ENCODE measurements at regions not wholly inside any gene's neighbourhood (a gene's known extent, or its start where the extent isn't known, plus 50 kb on each side); places are given as distances from the start of the nearest gene placed in this dataset.

DNA sequence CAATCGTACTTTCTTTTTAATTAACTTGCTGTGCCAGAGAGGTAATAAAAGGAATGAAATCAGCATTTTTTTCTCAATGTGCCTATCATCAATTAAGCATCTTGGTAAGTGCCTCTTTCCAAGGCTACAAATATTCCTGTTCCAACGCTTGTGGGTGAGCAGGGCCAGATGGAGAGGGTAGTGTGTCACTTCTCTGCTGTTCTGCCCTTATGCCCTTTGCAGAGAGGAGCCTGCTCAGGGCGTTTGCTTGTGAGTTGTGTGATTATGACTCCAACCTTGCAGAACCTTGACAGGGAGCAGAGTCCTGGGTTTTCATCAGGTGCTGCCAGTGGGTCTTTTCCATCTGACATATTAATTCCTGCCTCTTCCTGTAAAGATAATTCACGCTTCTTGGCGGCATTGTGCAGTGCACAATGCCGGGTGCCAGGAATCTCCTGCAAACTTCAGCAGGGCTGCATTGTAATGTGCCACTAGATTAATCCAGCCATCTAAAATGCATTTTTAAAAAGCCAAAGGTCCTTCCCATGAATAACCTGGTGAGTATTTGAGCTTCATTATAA lies 234.4 kb downstream of the ARHGAP12 start:
- no peaks in the 10 kb centered on the region for H3K36me3 ChIP-seq (ENCODE audit: control insufficient read depth, insufficient read depth, low read length)
- TF ChIP-seq, protein P1, sequence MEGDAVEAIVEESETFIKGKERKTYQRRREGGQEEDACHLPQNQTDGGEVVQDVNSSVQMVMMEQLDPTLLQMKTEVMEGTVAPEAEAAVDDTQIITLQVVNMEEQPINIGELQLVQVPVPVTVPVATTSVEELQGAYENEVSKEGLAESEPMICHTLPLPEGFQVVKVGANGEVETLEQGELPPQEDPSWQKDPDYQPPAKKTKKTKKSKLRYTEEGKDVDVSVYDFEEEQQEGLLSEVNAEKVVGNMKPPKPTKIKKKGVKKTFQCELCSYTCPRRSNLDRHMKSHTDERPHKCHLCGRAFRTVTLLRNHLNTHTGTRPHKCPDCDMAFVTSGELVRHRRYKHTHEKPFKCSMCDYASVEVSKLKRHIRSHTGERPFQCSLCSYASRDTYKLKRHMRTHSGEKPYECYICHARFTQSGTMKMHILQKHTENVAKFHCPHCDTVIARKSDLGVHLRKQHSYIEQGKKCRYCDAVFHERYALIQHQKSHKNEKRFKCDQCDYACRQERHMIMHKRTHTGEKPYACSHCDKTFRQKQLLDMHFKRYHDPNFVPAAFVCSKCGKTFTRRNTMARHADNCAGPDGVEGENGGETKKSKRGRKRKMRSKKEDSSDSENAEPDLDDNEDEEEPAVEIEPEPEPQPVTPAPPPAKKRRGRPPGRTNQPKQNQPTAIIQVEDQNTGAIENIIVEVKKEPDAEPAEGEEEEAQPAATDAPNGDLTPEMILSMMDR (IDR thresholded peaks at IDR 0.05) = no peak
- no peak overlapping the region for H3K4me2 ChIP-seq (ENCODE audit: low read length)
- H3K9ac ChIP-seq = no peak overlapping the region
- H3K4me3 ChIP-seq (ENCODE audit: low read depth, low read length) = no peak overlapping the region
- no peak overlapping the region for H2AFZ ChIP-seq
- H3K27me3 ChIP-seq (ENCODE audit: control insufficient read depth, insufficient read depth, low read length) = no peaks in the 10 kb centered on the region
- no peaks in the 10 kb centered on the region for H3K79me2 ChIP-seq
- H3K27ac ChIP-seq = no peak overlapping the region
- no peaks in the 10 kb centered on the region for H3K4me1 ChIP-seq
- no peaks in the 10 kb centered on the region for H3K9me3 ChIP-seq (ENCODE audit: control insufficient read depth, low read length)

DNA sequence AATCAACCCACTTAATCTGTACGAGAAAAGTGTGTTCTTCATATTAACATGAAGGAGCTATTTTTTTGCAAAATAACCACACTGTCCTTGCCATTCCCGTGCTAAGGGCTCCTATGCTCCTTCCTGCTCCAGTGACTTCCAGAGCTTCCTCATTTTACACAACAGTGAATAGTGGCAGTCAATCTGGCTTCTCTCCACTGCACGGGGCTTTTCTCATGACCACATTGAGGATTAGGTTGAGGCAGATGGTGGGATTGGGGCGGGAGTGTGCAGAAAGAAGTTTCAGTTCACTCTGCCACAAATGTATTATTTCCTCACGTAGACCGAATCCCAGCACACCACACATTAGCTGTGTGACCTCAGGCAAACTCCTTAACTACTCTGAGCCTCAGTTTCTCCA lies 235.1 kb downstream of the ARHGAP12 start:
- no peak overlapping the region for H3K27ac ChIP-seq
- H3K4me3 ChIP-seq (ENCODE audit: low read depth, low read length) = no peak overlapping the region
- no peak overlapping the region for H2AFZ ChIP-seq
- H3K4me1 ChIP-seq = no peaks in the 10 kb centered on the region
- H3K27me3 ChIP-seq (ENCODE audit: control insufficient read depth, insufficient read depth, low read length) = no peaks in the 10 kb centered on the region
- H3K9ac ChIP-seq = no peak overlapping the region
- no peak overlapping the region for H3K4me2 ChIP-seq (ENCODE audit: low read length)
- TF ChIP-seq, protein P1 (IDR thresholded peaks at IDR 0.05) = no peak
- no peaks in the 10 kb centered on the region for H3K9me3 ChIP-seq (ENCODE audit: control insufficient read depth, low read length)
- no peaks in the 10 kb centered on the region for H3K36me3 ChIP-seq (ENCODE audit: control insufficient read depth, insufficient read depth, low read length)
- H3K79me2 ChIP-seq = no peaks in the 10 kb centered on the region

DNA sequence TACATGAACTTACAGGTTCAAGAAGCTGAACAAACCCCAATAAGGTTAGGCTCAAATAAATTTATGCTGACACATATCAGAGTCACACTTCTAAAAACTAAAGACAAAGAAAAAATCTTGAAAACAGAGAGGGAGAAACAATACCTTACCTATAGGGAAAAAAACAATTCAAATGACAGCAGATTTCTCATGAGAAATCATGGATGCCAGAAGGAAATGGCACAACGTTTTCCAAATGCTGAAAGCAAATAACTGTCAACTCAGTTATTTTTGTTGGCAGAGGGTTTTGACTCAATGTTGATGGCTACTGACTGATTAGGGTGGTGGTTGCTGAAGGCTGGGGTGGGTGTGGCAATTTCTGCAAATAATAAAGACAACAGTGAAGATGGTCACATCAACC lies 239.4 kb downstream of the ARHGAP12 start:
- H3K4me1 ChIP-seq = no peaks in the 10 kb centered on the region
- H3K36me3 ChIP-seq (ENCODE audit: control insufficient read depth, insufficient read depth, low read length) = no peaks in the 10 kb centered on the region
- H3K9ac ChIP-seq = no peak overlapping the region
- H3K27me3 ChIP-seq (ENCODE audit: control insufficient read depth, insufficient read depth, low read length) = no peaks in the 10 kb centered on the region
- H3K4me3 ChIP-seq (ENCODE audit: low read depth, low read length) = no peak overlapping the region
- H3K9me3 ChIP-seq (ENCODE audit: control insufficient read depth, low read length) = no peaks in the 10 kb centered on the region
- TF ChIP-seq, protein P1 (IDR thresholded peaks at IDR 0.05) = no peak
- no peaks in the 10 kb centered on the region for H3K79me2 ChIP-seq
- H3K4me2 ChIP-seq (ENCODE audit: low read length) = no peak overlapping the region
- H3K27ac ChIP-seq = no peak overlapping the region
- H2AFZ ChIP-seq = no peak overlapping the region

DNA sequence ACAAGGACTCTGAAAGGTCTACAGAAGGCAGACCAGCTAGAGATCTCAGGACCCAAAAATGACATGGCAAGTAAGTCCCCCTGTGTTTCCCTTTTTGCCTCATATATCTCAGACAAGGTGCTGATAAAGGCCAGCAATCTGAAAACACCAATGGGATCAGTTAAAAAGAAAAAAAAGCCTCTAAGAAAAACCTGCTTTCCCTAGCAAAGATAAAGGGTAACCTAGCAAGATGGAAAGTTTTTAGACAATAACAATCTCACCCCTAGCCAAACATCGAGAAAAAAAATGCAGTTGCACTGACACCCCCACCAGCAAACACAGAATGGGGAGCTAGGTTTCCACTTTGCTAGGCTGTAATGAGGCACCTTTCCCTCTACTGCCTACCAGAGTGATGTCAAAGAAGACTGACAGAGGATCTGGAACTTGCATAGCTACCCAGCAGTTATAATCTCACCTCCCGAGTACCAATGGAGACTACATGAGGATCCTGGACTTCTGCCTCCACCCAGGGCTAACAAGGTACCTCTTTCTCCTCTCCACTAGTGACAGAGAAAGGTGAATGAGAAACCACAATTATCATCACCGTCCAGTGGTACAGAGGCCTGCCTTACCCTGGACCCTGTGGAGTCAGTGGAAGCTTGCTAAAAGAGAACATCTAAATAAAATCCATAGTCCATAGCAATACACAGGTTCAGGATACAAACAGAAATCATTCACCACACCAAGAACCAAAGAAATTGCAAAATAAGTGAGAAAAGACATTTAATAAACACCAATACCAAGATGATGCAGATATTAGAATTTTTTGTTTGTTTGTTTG lies 240.8 kb downstream of the ARHGAP12 start:
- H3K4me3 ChIP-seq (ENCODE audit: low read depth, low read length) = no peak overlapping the region
- no peaks in the 10 kb centered on the region for H3K27me3 ChIP-seq (ENCODE audit: control insufficient read depth, insufficient read depth, low read length)
- H3K9ac ChIP-seq = no peak overlapping the region
- no peaks in the 10 kb centered on the region for H3K9me3 ChIP-seq (ENCODE audit: control insufficient read depth, low read length)
- no peaks in the 10 kb centered on the region for H3K36me3 ChIP-seq (ENCODE audit: control insufficient read depth, insufficient read depth, low read length)
- H3K4me2 ChIP-seq (ENCODE audit: low read length) = no peak overlapping the region
- no peaks in the 10 kb centered on the region for H3K79me2 ChIP-seq
- H3K4me1 ChIP-seq = no peaks in the 10 kb centered on the region
- H2AFZ ChIP-seq = no peak overlapping the region
- no peak overlapping the region for H3K27ac ChIP-seq
- TF ChIP-seq, protein P1 (IDR thresholded peaks at IDR 0.05) = no peak

DNA sequence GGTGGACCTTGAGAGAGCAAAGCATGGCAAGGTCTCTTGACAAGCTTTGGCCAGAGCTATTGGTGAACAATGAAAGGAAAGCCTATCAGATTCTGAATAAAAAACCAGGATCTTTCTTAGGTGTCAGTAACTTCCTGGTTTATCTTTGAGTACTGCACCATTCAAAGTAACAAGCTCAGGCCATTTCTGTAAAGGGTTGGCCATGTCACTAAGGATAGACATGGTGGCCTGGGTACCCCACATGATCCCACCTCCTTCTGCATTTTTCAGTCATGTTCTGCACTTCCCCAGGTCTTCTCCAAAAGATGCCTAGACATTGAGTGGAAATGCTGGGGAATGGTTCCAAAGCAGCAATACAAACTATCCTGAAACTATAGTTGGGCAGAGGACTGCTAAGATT lies 242.0 kb downstream of the ARHGAP12 start:
- TF ChIP-seq, protein P1 (IDR thresholded peaks at IDR 0.05) = no peak

More for the DNA sequence above, 242.0 kb downstream of the ARHGAP12 start:
- Histone ChIP-seq H3K79me2 (no peaks in the 10 kb centered on the region), H3K9ac (no peak overlapping the region), H3K4me2 (ENCODE audit: low read length) (no peak overlapping the region), H3K27ac (no peak overlapping the region), H3K4me3 (ENCODE audit: low read depth, low read length) (no peak overlapping the region), H3K36me3 (ENCODE audit: control insufficient read depth, insufficient read depth, low read length) (no peaks in the 10 kb centered on the region), H3K27me3 (ENCODE audit: control insufficient read depth, insufficient read depth, low read length) (no peaks in the 10 kb centered on the region), H3K4me1 (no peaks in the 10 kb centered on the region), H2AFZ (no peak overlapping the region), H3K9me3 (ENCODE audit: control insufficient read depth, low read length) (no peaks in the 10 kb centered on the region)
